GM23338 (cell line): ENCODE measurements at regions not wholly inside any gene's neighbourhood (a gene's known extent, or its start where the extent isn't known, plus 50 kb on each side); places are given as distances from the start of the nearest gene placed in this dataset.

Source experiments
- ATAC-seq: fragments of 200-7000 bp; cut with Tn5 transposase; 3 replicates; pipeline ENCODE4 v1.9.1; 2020
- DNase-seq: peaks from one replicate; pipeline ENCODE4 v3.0.0-alpha.2; 2015; ENCODE audit warnings: low spot score
- H2AFZ ChIP-seq: fragments of 200-600 bp; sonication (generic); 2 replicates; pipeline ENCODE4 v1.8.0; 2016; ENCODE audit warnings: antibody characterized with exemption, mild to moderate bottlenecking, moderate library complexity
- H3F3A ChIP-seq: fragments of 200-600 bp; sonication (generic); replicated peaks from 2 replicates; pipeline ENCODE4 v1.8.0; 2017; ENCODE audit warnings: antibody characterized with exemption, mixed run types, low read depth
- H3K27ac ChIP-seq: fragments of 200-600 bp; sonication (generic); 2 replicates; pipeline ENCODE4 v1.6.1; 2016; ENCODE audit warnings: low read depth
- H3K27me3 ChIP-seq: fragments of 200-600 bp; sonication (generic); 2 replicates; pipeline ENCODE4 v1.8.0; 2016; ENCODE audit warnings: mild to moderate bottlenecking, mixed run types, moderate library complexity; ENCODE audit not compliant: insufficient read depth
- H3K36me3 ChIP-seq: fragments of 200-600 bp; sonication (generic); 2 replicates; pipeline ENCODE4 v1.8.0; 2016; ENCODE audit warnings: mild to moderate bottlenecking; ENCODE audit not compliant: insufficient read depth
- H3K4me1 ChIP-seq: fragments of 200-600 bp; sonication (generic); 2 replicates; pipeline ENCODE4 v1.8.0; 2016; ENCODE audit warnings: mild to moderate bottlenecking, moderate library complexity; ENCODE audit not compliant: insufficient read depth
- H3K4me2 ChIP-seq: fragments of 200-600 bp; sonication (generic); 2 replicates; pipeline ENCODE4 v1.7.1; 2017; ENCODE audit warnings: mixed run types
- H3K4me3 ChIP-seq: fragments of 200-600 bp; sonication (generic); 2 replicates; pipeline ENCODE4 v1.6.1; 2016; ENCODE audit warnings: mixed run types
- H3K79me2 ChIP-seq: fragments of 200-600 bp; sonication (generic); replicated peaks from 2 replicates; pipeline ENCODE4 v1.8.0; 2017; ENCODE audit warnings: mild to moderate bottlenecking; ENCODE audit not compliant: insufficient read depth
- H3K9me2 ChIP-seq: fragments of 200-600 bp; sonication (generic); 2 replicates; pipeline ENCODE4 v1.8.0; 2017; ENCODE audit not compliant: insufficient read depth
- H4K20me1 ChIP-seq: fragments of 200-600 bp; sonication (generic); replicated peaks from 2 replicates; pipeline ENCODE4 v1.8.0; 2017; ENCODE audit warnings: mild to moderate bottlenecking; ENCODE audit not compliant: insufficient read depth
- H3K27ac Mint-ChIP-seq: 2 replicates; pipeline ENCODE4 v1.8.0; 2020; ENCODE audit warnings: inconsistent platforms, mild to moderate bottlenecking, moderate library complexity, mixed read lengths
- H3K27me3 Mint-ChIP-seq: 3 replicates; pipeline ENCODE4 v1.8.0; 2022; ENCODE audit warnings: low read depth, mild to moderate bottlenecking, moderate library complexity, mixed read lengths, inconsistent platforms; ENCODE audit not compliant: insufficient read depth, poor library complexity
- H3K36me3 Mint-ChIP-seq: 3 replicates; pipeline ENCODE4 v1.8.0; 2021; ENCODE audit warnings: low read depth, mild to moderate bottlenecking, inconsistent platforms, moderate library complexity, mixed read lengths
- H3K4me1 Mint-ChIP-seq: 3 replicates; pipeline ENCODE4 v1.8.0; 2020; ENCODE audit warnings: mild to moderate bottlenecking, inconsistent platforms, mixed read lengths
- H3K4me3 Mint-ChIP-seq: 3 replicates; pipeline ENCODE4 v1.8.0; 2021; ENCODE audit warnings: moderate library complexity, mild to moderate bottlenecking, inconsistent platforms, mixed read lengths
- H3K9me3 Mint-ChIP-seq: 3 replicates; pipeline ENCODE4 v1.8.0; 2020; ENCODE audit warnings: moderate library complexity, mild to moderate bottlenecking, inconsistent platforms, mixed read lengths
- CREB1 ChIP-seq: fragments of 250-450 bp; sonication (Bioruptor Pico); IDR thresholded peaks from 2 replicates; pipeline ENCODE4 v1.5.0; 2020; ENCODE audit warnings: low read depth, mild to moderate bottlenecking, moderate library complexity
- EZH2 ChIP-seq: fragments of 200-600 bp; sonication (generic); IDR thresholded peaks from one replicate; pipeline ENCODE4 v1.8.0; 2017; ENCODE audit warnings: antibody characterized with exemption, mild to moderate bottlenecking, low read depth; ENCODE audit not compliant: unreplicated experiment
- EZH2phosphoT487 ChIP-seq: fragments of 200-600 bp; sonication (generic); IDR thresholded peaks from one replicate; pipeline ENCODE4 v1.8.1; 2018; ENCODE audit warnings: antibody characterized with exemption; ENCODE audit not compliant: unreplicated experiment
- JUNB ChIP-seq: IDR thresholded peaks from one replicate; pipeline ENCODE4 v1.6.1; 2016; ENCODE audit warnings: antibody characterized with exemption; ENCODE audit not compliant: unreplicated experiment
- NANOG ChIP-seq: IDR thresholded peaks from 2 replicates; pipeline ENCODE4 v1.6.1; 2016; ENCODE audit warnings: antibody characterized with exemption, borderline replicate concordance
- POLR2AphosphoS5 ChIP-seq: IDR thresholded peaks from 2 replicates; pipeline ENCODE4 v1.6.1; 2016; ENCODE audit warnings: antibody characterized with exemption, low read depth
- STAT1 ChIP-seq: IDR thresholded peaks from one replicate; pipeline ENCODE4 v1.6.1; 2016; ENCODE audit warnings: antibody characterized with exemption; ENCODE audit not compliant: unreplicated experiment
- ZNF114 ChIP-seq: fragments of 250-450 bp; sonication (Bioruptor Pico); IDR thresholded peaks from 2 replicates; pipeline ENCODE4 v1.5.0; 2020; ENCODE audit warnings: mild to moderate bottlenecking, moderate library complexity
- ZNF331 ChIP-seq: fragments of 250-450 bp; sonication (Bioruptor Pico); IDR thresholded peaks from 2 replicates; pipeline ENCODE4 v1.5.0; 2020; ENCODE audit warnings: low read depth, mild to moderate bottlenecking, moderate library complexity
- TF ChIP-seq, protein P1 (sequence below): IDR thresholded peaks from one replicate; pipeline ENCODE4 v1.6.1; 2018; ENCODE audit warnings: antibody characterized with exemption; ENCODE audit not compliant: unreplicated experiment
- TF ChIP-seq, protein P2 (sequence below): fragments of 250-450 bp; sonication (Bioruptor Pico); IDR thresholded peaks from 2 replicates; pipeline ENCODE4 v1.5.0; 2020; ENCODE audit warnings: mild to moderate bottlenecking, moderate library complexity
- TF ChIP-seq, protein P3 (sequence below): IDR thresholded peaks from 2 replicates; pipeline ENCODE4 v1.6.1; 2016; ENCODE audit warnings: antibody characterized with exemption
- TF ChIP-seq, protein P4 (sequence below), 2 experiments: fragments of 200-600 bp in 1 of 2; sonication (generic) in 1 of 2; conservative IDR thresholded peaks; 2 replicates each; pipeline versions ENCODE4 v1.5.1 to v1.6.1; 2016 to 2017; ENCODE audit warnings: antibody characterized with exemption in 2 of 2, low read depth in 2 of 2, mild to moderate bottlenecking in 2 of 2, moderate library complexity in 1 of 2

DNA sequence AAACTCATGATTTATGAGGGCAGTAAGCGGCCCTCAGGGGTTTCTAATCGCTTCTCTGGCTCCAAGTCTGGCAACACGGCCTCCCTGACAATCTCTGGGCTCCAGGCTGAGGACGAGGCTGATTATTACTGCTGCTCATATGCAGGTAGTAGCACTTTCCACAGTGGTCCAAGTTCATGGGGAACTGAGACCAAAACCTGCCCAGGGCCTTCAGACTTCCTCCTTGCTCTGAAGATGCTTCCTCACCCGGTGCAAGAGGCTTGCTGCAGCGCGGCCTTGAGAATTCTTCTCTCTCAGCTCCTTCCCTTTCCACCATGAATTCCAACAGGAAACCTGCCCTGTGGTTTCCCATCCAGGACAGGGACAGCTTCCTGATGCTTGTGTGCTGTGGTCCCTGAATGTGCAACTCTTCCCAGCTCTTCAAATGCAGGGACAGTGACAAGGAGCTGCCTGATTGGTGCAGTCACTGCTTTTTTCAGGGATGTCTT lies 53.9 kb downstream of the GGTLC2 start:
- ATAC-seq = no peak
- no peaks in the 10 kb centered on the region for H3F3A ChIP-seq
- no peak overlapping the region for H3K4me2 ChIP-seq
- TF ChIP-seq CREB1 (CRISPR knock-in tag) (no peak), ZNF114 (no peak), STAT1 (no peak), JUNB (no peak), EZH2 (no peak), ZNF331 (CRISPR knock-in tag) (no peak), EZH2phosphoT487 (no peak), NANOG (no peak), POLR2AphosphoS5 (no peak)
- TF ChIP-seq, protein P1, sequence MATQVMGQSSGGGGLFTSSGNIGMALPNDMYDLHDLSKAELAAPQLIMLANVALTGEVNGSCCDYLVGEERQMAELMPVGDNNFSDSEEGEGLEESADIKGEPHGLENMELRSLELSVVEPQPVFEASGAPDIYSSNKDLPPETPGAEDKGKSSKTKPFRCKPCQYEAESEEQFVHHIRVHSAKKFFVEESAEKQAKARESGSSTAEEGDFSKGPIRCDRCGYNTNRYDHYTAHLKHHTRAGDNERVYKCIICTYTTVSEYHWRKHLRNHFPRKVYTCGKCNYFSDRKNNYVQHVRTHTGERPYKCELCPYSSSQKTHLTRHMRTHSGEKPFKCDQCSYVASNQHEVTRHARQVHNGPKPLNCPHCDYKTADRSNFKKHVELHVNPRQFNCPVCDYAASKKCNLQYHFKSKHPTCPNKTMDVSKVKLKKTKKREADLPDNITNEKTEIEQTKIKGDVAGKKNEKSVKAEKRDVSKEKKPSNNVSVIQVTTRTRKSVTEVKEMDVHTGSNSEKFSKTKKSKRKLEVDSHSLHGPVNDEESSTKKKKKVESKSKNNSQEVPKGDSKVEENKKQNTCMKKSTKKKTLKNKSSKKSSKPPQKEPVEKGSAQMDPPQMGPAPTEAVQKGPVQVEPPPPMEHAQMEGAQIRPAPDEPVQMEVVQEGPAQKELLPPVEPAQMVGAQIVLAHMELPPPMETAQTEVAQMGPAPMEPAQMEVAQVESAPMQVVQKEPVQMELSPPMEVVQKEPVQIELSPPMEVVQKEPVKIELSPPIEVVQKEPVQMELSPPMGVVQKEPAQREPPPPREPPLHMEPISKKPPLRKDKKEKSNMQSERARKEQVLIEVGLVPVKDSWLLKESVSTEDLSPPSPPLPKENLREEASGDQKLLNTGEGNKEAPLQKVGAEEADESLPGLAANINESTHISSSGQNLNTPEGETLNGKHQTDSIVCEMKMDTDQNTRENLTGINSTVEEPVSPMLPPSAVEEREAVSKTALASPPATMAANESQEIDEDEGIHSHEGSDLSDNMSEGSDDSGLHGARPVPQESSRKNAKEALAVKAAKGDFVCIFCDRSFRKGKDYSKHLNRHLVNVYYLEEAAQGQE = no peak
- TF ChIP-seq, protein P2, sequence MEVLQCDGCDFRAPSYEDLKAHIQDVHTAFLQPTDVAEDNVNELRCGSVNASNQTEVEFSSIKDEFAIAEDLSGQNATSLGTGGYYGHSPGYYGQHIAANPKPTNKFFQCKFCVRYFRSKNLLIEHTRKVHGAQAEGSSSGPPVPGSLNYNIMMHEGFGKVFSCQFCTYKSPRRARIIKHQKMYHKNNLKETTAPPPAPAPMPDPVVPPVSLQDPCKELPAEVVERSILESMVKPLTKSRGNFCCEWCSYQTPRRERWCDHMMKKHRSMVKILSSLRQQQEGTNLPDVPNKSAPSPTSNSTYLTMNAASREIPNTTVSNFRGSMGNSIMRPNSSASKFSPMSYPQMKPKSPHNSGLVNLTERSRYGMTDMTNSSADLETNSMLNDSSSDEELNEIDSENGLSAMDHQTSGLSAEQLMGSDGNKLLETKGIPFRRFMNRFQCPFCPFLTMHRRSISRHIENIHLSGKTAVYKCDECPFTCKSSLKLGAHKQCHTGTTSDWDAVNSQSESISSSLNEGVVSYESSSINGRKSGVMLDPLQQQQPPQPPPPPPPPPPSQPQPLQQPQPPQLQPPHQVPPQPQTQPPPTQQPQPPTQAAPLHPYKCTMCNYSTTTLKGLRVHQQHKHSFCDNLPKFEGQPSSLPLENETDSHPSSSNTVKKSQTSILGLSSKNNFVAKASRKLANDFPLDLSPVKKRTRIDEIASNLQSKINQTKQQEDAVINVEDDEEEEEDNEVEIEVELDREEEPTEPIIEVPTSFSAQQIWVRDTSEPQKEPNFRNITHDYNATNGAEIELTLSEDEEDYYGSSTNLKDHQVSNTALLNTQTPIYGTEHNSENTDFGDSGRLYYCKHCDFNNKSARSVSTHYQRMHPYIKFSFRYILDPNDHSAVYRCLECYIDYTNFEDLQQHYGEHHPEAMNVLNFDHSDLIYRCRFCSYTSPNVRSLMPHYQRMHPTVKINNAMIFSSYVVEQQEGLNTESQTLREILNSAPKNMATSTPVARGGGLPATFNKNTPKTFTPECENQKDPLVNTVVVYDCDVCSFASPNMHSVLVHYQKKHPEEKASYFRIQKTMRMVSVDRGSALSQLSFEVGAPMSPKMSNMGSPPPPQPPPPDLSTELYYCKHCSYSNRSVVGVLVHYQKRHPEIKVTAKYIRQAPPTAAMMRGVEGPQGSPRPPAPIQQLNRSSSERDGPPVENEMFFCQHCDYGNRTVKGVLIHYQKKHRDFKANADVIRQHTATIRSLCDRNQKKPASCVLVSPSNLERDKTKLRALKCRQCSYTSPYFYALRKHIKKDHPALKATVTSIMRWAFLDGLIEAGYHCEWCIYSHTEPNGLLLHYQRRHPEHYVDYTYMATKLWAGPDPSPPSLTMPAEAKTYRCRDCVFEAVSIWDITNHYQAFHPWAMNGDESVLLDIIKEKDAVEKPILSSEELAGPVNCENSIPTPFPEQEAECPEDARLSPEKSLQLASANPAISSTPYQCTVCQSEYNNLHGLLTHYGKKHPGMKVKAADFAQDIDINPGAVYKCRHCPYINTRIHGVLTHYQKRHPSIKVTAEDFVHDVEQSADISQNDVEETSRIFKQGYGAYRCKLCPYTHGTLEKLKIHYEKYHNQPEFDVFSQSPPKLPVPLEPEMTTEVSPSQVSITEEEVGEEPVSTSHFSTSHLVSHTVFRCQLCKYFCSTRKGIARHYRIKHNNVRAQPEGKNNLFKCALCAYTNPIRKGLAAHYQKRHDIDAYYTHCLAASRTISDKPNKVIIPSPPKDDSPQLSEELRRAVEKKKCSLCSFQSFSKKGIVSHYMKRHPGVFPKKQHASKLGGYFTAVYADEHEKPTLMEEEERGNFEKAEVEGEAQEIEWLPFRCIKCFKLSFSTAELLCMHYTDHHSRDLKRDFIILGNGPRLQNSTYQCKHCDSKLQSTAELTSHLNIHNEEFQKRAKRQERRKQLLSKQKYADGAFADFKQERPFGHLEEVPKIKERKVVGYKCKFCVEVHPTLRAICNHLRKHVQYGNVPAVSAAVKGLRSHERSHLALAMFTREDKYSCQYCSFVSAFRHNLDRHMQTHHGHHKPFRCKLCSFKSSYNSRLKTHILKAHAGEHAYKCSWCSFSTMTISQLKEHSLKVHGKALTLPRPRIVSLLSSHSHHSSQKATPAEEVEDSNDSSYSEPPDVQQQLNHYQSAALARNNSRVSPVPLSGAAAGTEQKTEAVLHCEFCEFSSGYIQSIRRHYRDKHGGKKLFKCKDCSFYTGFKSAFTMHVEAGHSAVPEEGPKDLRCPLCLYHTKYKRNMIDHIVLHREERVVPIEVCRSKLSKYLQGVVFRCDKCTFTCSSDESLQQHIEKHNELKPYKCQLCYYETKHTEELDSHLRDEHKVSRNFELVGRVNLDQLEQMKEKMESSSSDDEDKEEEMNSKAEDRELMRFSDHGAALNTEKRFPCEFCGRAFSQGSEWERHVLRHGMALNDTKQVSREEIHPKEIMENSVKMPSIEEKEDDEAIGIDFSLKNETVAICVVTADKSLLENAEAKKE (CRISPR knock-in tag) = no peak
- TF ChIP-seq, protein P3, sequence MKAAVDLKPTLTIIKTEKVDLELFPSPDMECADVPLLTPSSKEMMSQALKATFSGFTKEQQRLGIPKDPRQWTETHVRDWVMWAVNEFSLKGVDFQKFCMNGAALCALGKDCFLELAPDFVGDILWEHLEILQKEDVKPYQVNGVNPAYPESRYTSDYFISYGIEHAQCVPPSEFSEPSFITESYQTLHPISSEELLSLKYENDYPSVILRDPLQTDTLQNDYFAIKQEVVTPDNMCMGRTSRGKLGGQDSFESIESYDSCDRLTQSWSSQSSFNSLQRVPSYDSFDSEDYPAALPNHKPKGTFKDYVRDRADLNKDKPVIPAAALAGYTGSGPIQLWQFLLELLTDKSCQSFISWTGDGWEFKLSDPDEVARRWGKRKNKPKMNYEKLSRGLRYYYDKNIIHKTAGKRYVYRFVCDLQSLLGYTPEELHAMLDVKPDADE = no peak
- TF ChIP-seq, protein P4, sequence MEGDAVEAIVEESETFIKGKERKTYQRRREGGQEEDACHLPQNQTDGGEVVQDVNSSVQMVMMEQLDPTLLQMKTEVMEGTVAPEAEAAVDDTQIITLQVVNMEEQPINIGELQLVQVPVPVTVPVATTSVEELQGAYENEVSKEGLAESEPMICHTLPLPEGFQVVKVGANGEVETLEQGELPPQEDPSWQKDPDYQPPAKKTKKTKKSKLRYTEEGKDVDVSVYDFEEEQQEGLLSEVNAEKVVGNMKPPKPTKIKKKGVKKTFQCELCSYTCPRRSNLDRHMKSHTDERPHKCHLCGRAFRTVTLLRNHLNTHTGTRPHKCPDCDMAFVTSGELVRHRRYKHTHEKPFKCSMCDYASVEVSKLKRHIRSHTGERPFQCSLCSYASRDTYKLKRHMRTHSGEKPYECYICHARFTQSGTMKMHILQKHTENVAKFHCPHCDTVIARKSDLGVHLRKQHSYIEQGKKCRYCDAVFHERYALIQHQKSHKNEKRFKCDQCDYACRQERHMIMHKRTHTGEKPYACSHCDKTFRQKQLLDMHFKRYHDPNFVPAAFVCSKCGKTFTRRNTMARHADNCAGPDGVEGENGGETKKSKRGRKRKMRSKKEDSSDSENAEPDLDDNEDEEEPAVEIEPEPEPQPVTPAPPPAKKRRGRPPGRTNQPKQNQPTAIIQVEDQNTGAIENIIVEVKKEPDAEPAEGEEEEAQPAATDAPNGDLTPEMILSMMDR (conservative IDR thresholded peaks at IDR 0.05; ENCODE audit: low read depth in 2 of 2) = no peak
- H3K36me3 Mint-ChIP-seq = no peaks in the 10 kb centered on the region; the same call in 2 of the 3 replicates
- H4K20me1 ChIP-seq = no peaks in the 10 kb centered on the region; the same call in 1 of the 2 replicates
- peaks cover 97% of the 10 kb centered on the region for H3K27me3 ChIP-seq
- no peaks in the 10 kb centered on the region for H3K4me1 Mint-ChIP-seq
- no peak overlapping the region for H2AFZ ChIP-seq
- no peaks in the 10 kb centered on the region for H3K36me3 ChIP-seq
- H3K9me3 Mint-ChIP-seq = no peaks in the 10 kb centered on the region
- H3K27ac Mint-ChIP-seq = no peak overlapping the region
- H3K4me3 Mint-ChIP-seq = no peak overlapping the region
- H3K27ac ChIP-seq = no peak overlapping the region
- peaks cover 57% of the 10 kb centered on the region for H3K27me3 Mint-ChIP-seq
- H3K4me1 ChIP-seq = no peaks in the 10 kb centered on the region
- DNase-seq = no peak
- H3K4me3 ChIP-seq = no peak overlapping the region
- no peaks in the 10 kb centered on the region for H3K79me2 ChIP-seq
- H3K9me2 ChIP-seq = no peaks in the 10 kb centered on the region
